NB4 (cell line): ENCODE measurements at regions not wholly inside any gene's neighbourhood (a gene's known extent, or its start where the extent isn't known, plus 50 kb on each side); places are given as distances from the start of the nearest gene placed in this dataset.

Experiments used
- CTCF ChIP-seq: IDR thresholded peaks from one replicate; pipeline ENCODE4 v1.5.1; 2012; ENCODE audit warnings: low read depth, low read length
- POLR2A ChIP-seq: IDR thresholded peaks from 2 replicates; pipeline ENCODE4 v1.6.1; 2011; ENCODE audit warnings: mild to moderate bottlenecking; ENCODE audit not compliant: insufficient read length; ENCODE audit errors: extremely low read depth

- TF ChIP-seq CTCF (no peak), POLR2A (no peak)
Observed at GRCh38 chr5:74296685-74297408, 343.7 kb downstream of the ENC1 start.
